HepG2 (cell line): ENCODE measurements at regions not wholly inside any gene's neighbourhood (a gene's known extent, or its start where the extent isn't known, plus 50 kb on each side); places are given as distances from the start of the nearest gene placed in this dataset.
A peak's percentile ranks its signal among the peaks of the same experiment; 100 is the strongest.

Experiments used
- ATAC-seq: fragments of 200-7000 bp; cut with Tn5 transposase; 3 replicates; pipeline ENCODE4 v1.9.1; 2020; ENCODE audit warnings: mild to moderate bottlenecking, moderate library complexity
- BruUV-seq: library from RNA; stranded (reverse); fragments of 400-500 nt; replicated peaks from 2 replicates; lab custom pipeline; 2021; lab: Mats Ljungman, UMichigan
- CTCF ChIA-PET: fragments of 300-600 bp; formaldehyde crosslinking; extraction: SDS; loops from one replicate; lab custom pipeline; 2021; ENCODE audit warnings: low total read pairs, inconsistent platforms, low intra/inter-chr PET ratio; lab: Yijun Ruan, JAX
- POLR2A ChIA-PET: fragments of 350-600 bp; sonication (Branson Sonifier 250); formaldehyde crosslinking; loops from one replicate; lab custom pipeline; 2020; ENCODE audit warnings: antibody characterized with exemption, inconsistent platforms; lab: Yijun Ruan, JAX
- DNase-seq: peaks from one replicate; pipeline ENCODE4 v3.0.0-alpha.2; 2015; ENCODE audit warnings: low spot score
- FAIRE-seq: peaks from 3 replicates; lab custom pipeline; 2011; peaks lifted over from hg19 to GRCh38; lab: Jason Lieb, UNC
- H2AFZ ChIP-seq: one replicate; pipeline ENCODE4 v1.6.1; 2011; ENCODE audit warnings: low read length, inconsistent platforms
- H3K27ac ChIP-seq: fragments of 300-600 bp; 3 replicates; pipeline ENCODE4 v1.8.0; 2011; ENCODE audit warnings: mixed run types, mild to moderate bottlenecking, mixed read lengths, low read length, inconsistent platforms; ENCODE audit not compliant: insufficient read depth; ENCODE audit errors: extremely low read length
- H3K27me3 ChIP-seq, 2 experiments: fragments of 200-600 bp in 1 of 2; 2 replicates in 1 of 2; 3 replicates in 1 of 2; pipeline versions ENCODE4 v1.6.0 to v1.8.0; 2011; ENCODE audit warnings: low read length in 2 of 2, mild to moderate bottlenecking in 2 of 2, moderate library complexity in 2 of 2, inconsistent platforms in 1 of 2; ENCODE audit not compliant: insufficient read depth in 2 of 2, control insufficient read depth in 1 of 2
- H3K36me3 ChIP-seq, 2 experiments: fragments of 200-600 bp in 1 of 2; replicated peaks in 1 of 2; 2 replicates in 1 of 2; 3 replicates in 1 of 2; pipeline versions ENCODE4 v1.5.1 to v1.8.0; 2011; ENCODE audit warnings: low read length in 2 of 2, inconsistent platforms in 1 of 2; ENCODE audit not compliant: insufficient read depth in 2 of 2, control insufficient read depth in 1 of 2
- H3K4me1 ChIP-seq: 2 replicates; pipeline ENCODE4 v1.5.1; 2012; ENCODE audit warnings: low read length, inconsistent platforms; ENCODE audit not compliant: insufficient read depth
- H3K4me2 ChIP-seq: 2 replicates; pipeline ENCODE4 v1.6.0; 2011; ENCODE audit warnings: low read depth, low read length, inconsistent platforms
- H3K4me3 ChIP-seq, 3 experiments: fragments of 200-600 bp in 1 of 3; sonication (generic), shearing (Covaris generic) in 1 of 3; replicated peaks in 1 of 3; 2 replicates each; pipeline ENCODE4 v1.5.1; 2011 to 2016; ENCODE audit warnings: low read length in 3 of 3, inconsistent platforms in 2 of 3, low read depth in 2 of 3, mild to moderate bottlenecking in 2 of 3, control low read depth in 1 of 3, mixed read lengths in 1 of 3; ENCODE audit not compliant: insufficient read depth in 1 of 3
- H3K79me2 ChIP-seq: one replicate; pipeline ENCODE4 v1.6.1; 2011; ENCODE audit warnings: low read length, inconsistent platforms; ENCODE audit not compliant: insufficient read depth
- H3K9ac ChIP-seq: 2 replicates; pipeline ENCODE4 v1.6.0; 2011; ENCODE audit warnings: mild to moderate bottlenecking, low read depth, low read length, inconsistent platforms; ENCODE audit not compliant: insufficient read depth
- H3K9me3 ChIP-seq: 2 replicates; pipeline ENCODE4 v1.5.1; 2012; ENCODE audit warnings: mild to moderate bottlenecking, low read length
- H4K20me1 ChIP-seq: 2 replicates; pipeline ENCODE4 v1.6.0; 2011; ENCODE audit warnings: inconsistent platforms, mild to moderate bottlenecking, low read length, moderate library complexity; ENCODE audit not compliant: insufficient read depth
- HOXA9 ChIP-seq: sonication (generic); formaldehyde crosslinking; IDR thresholded peaks from 2 replicates; pipeline ENCODE4 v1.8.1; 2022; ENCODE audit warnings: missing genetic modification reagents, mild to moderate bottlenecking, moderate library complexity, borderline replicate concordance
- MTF1 ChIP-seq: sonication (generic); formaldehyde crosslinking; IDR thresholded peaks from 2 replicates; pipeline ENCODE4 v1.5.0; 2020; ENCODE audit warnings: missing genetic modification reagents
- PAWR ChIP-seq: sonication (generic); formaldehyde crosslinking; IDR thresholded peaks from 2 replicates; pipeline ENCODE4 v1.4.0; 2020; ENCODE audit warnings: missing genetic modification reagents, mild to moderate bottlenecking, borderline replicate concordance
- SCMH1 ChIP-seq: sonication (generic); formaldehyde crosslinking; IDR thresholded peaks from 2 replicates; pipeline ENCODE4 v1.9.0; 2021; ENCODE audit warnings: missing genetic modification reagents, mild to moderate bottlenecking, borderline replicate concordance
- SPEN ChIP-seq: sonication (generic); formaldehyde crosslinking; IDR thresholded peaks from 2 replicates; pipeline ENCODE4 v1.5.1; 2020; ENCODE audit warnings: low read depth, mild to moderate bottlenecking, missing genetic modification reagents
- TFAP4 ChIP-seq: sonication (generic); IDR thresholded peaks from 2 replicates; pipeline ENCODE4 v1.6.1; 2016; ENCODE audit warnings: low read depth, borderline replicate concordance
- ZNF275 ChIP-seq: sonication (generic); formaldehyde crosslinking; IDR thresholded peaks from 2 replicates; pipeline ENCODE4 v1.8.0; 2022; ENCODE audit warnings: missing genetic modification reagents, mild to moderate bottlenecking, inconsistent platforms, borderline replicate concordance
- ZSCAN29 ChIP-seq: sonication (generic); formaldehyde crosslinking; conservative IDR thresholded peaks from 2 replicates; pipeline ENCODE4 v1.4.0; 2020; ENCODE audit warnings: mild to moderate bottlenecking, missing genetic modification reagents
- WGBS: methylation state at CpG from one replicate; pipeline ENCODE4 v1.1.6; 2017; ENCODE audit warnings: low lambda C conversion rate; 5-methylcytosine and 5-hydroxymethylcytosine counted together
- in situ Hi-C: cut with HindIII; loops from 2 replicates; pipeline ENCODE4 v1.10.0; 2017; ENCODE audit warnings: low pct_unique_long_range_greater_than_20kb; ENCODE audit not compliant: extremely low pct_ligation_motif_present
- intact Hi-C: fragments of 100-400 bp; cut with micrococcal nuclease; formaldehyde crosslinking; loops from one replicate; pipeline ENCODE4 v1.10.0; 2022; ENCODE audit not compliant: unreplicated experiment

- in situ Hi-C loops, result no loop called here
- CTCF ChIA-PET, result no interaction called here
- intact Hi-C loops, result no loop called here
- peaks cover 1 to 5% of the 10 kb centered on the region in 2 experiments; a peak in 2 of 5 replicates for H3K27me3 ChIP-seq
- no peaks in the 10 kb centered on the region for H4K20me1 ChIP-seq
- WGBS, result 10% methylated on average over 5 of the region's 5 CpGs
- H3K9ac ChIP-seq, result no peak overlapping the region
- no peak overlapping the region for H3K4me2 ChIP-seq
- H3K79me2 ChIP-seq, result no peaks in the 10 kb centered on the region
- TF ChIP-seq SCMH1 (CRISPR knock-in tag) (no peak), TFAP4 (peak; percentile 31; the same call in 1 of the 2 replicates), MTF1 (CRISPR knock-in tag) (no peak), ZSCAN29 (CRISPR knock-in tag) (no peak), PAWR (CRISPR knock-in tag) (no peak), SPEN (CRISPR knock-in tag) (no peak), HOXA9 (no peak), ZNF275 (CRISPR knock-in tag) (no peak)
- POLR2A ChIA-PET, result no interaction called here
- no peaks in the 10 kb centered on the region for H3K36me3 ChIP-seq
- no peak overlapping the region for H2AFZ ChIP-seq
- no peaks in the 10 kb centered on the region for H3K9me3 ChIP-seq
- no peaks in the 10 kb centered on the region for H3K4me1 ChIP-seq
- DNase-seq (no peak), FAIRE-seq (no peak), ATAC-seq (no peak; the same call in 2 of the 3 replicates)
- H3K27ac ChIP-seq, result no peak overlapping the region
- no peak overlapping the region for H3K4me3 ChIP-seq
- BruUV-seq, result no TSS peak
These were observed 302.2 kb downstream of the RPS24 start for GRCh38 chr10:78335691-78336401.
